NCI-H510A (cell line): ENCODE measurements at regions not wholly inside any gene's neighbourhood (a gene's known extent, or its start where the extent isn't known, plus 50 kb on each side); places are given as distances from the start of the nearest gene placed in this dataset.

Source experiments
- DNase-seq: peaks from one replicate; lab custom pipeline; 2025; lab: John Stamatoyannopoulos, UW

GRCh38 chr4:32423267-32423666 lies 1703.1 kb downstream of the PCDH7 start:
- DNase-seq, result no peak

GRCh38 chr4:32425243-32425642 lies 1705.1 kb downstream of the PCDH7 start:
- DNase-seq, result no peak

GRCh38 chr4:32427566-32427965 lies 1707.4 kb downstream of the PCDH7 start:
- no peak for DNase-seq

GRCh38 chr4:32429151-32429550 lies 1709.0 kb downstream of the PCDH7 start:
- no peak for DNase-seq

GRCh38 chr4:32435308-32435707 lies 1715.1 kb downstream of the PCDH7 start:
- no peak for DNase-seq

- DNase-seq, result no peak
These were observed 1716.6 kb downstream of the PCDH7 start for GRCh38 chr4:32436816-32437215.

GRCh38 chr4:32440391-32440790 lies 1720.2 kb downstream of the PCDH7 start:
- DNase-seq, result no peak

- DNase-seq, result no peak
These were observed 1734.3 kb downstream of the PCDH7 start for GRCh38 chr4:32454482-32454881.

- DNase-seq, result no peak
These were observed 1735.1 kb downstream of the PCDH7 start for GRCh38 chr4:32455231-32455630.

GRCh38 chr4:32460972-32461371 lies 1740.8 kb downstream of the PCDH7 start:
- DNase-seq, result no peak

- DNase-seq, result no peak
These were observed 1742.8 kb downstream of the PCDH7 start for GRCh38 chr4:32462944-32463343.

- DNase-seq, result no peak
These were observed 1750.0 kb downstream of the PCDH7 start for GRCh38 chr4:32470087-32470585.

- DNase-seq, result no peak
These were observed 1752.7 kb downstream of the PCDH7 start for GRCh38 chr4:32472918-32473317.

- no peak for DNase-seq
These were observed 1755.5 kb downstream of the PCDH7 start for GRCh38 chr4:32475710-32476109.

- DNase-seq, result no peak
These were observed 1757.3 kb downstream of the PCDH7 start for GRCh38 chr4:32477518-32477917.

GRCh38 chr4:32485956-32486355 lies 1765.8 kb downstream of the PCDH7 start:
- DNase-seq, result no peak

- no peak for DNase-seq
These were observed 1768.5 kb downstream of the PCDH7 start for GRCh38 chr4:32488690-32489089.

GRCh38 chr4:32499171-32499570 lies 1779.0 kb downstream of the PCDH7 start:
- no peak for DNase-seq

- no peak for DNase-seq
These were observed 1783.1 kb downstream of the PCDH7 start for GRCh38 chr4:32503241-32503640.

- DNase-seq, result no peak
These were observed 1785.9 kb downstream of the PCDH7 start for GRCh38 chr4:32506067-32506466.

- no peak for DNase-seq
These were observed 1798.9 kb downstream of the PCDH7 start for GRCh38 chr4:32519060-32519459.

- DNase-seq, result no peak
These were observed 1805.3 kb downstream of the PCDH7 start for GRCh38 chr4:32525420-32525819.

GRCh38 chr4:32544846-32545245 lies 1824.7 kb downstream of the PCDH7 start:
- DNase-seq, result no peak

GRCh38 chr4:32551943-32552342 lies 1831.8 kb downstream of the PCDH7 start:
- peak; percentile 0 for DNase-seq

GRCh38 chr4:32560306-32560705 lies 1840.1 kb downstream of the PCDH7 start:
- no peak for DNase-seq
